ENCODE measurements at regions not wholly inside any gene's neighbourhood (a gene's known extent, or its start where the extent isn't known, plus 50 kb on each side); places are given as distances from the start of the nearest gene placed in this dataset.

DNA sequence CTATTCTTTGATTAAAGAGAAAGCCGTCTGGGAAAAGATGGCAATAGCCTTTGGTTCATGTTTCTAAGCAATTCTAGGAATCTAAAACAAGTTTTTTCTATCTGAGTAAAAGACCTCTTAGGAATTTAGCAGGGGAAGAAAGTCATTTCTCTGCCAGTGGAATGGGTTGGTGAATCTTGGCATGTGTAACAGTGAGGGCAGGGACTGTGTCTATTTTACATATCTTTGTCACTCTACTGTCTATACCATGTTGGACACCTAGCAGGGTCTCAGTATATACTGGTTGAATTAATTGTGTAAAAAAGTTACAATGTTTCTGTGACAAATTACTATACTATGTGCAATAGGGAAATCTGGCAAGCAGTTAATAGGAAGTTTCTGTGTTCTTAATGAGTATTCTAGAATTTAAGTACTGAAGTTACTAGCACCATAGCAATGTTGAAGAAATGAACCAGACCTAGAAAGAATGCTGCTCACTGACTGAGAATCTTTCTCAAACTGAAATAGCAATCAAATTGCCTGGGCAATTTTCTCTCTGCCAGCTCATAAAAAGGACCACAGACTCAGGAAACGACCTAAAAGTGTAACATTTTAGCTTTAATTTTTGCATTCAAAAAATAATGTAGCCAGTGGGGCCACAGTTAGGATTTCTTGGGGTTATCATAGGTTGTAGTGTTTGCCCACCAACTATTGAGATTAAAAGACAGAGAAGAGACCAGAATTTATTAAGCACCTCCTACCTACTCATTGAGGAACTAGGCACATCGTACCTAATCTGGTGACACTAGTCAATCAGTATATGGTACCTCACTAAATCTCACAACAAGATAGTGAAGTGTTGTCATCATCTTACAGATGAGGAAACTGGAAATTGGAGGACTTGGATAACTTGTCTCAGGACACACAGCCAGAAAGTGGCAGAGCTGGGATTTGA, 56.2 kb upstream of the LEKR1 start:
- TF ChIP-seq, protein P1, sequence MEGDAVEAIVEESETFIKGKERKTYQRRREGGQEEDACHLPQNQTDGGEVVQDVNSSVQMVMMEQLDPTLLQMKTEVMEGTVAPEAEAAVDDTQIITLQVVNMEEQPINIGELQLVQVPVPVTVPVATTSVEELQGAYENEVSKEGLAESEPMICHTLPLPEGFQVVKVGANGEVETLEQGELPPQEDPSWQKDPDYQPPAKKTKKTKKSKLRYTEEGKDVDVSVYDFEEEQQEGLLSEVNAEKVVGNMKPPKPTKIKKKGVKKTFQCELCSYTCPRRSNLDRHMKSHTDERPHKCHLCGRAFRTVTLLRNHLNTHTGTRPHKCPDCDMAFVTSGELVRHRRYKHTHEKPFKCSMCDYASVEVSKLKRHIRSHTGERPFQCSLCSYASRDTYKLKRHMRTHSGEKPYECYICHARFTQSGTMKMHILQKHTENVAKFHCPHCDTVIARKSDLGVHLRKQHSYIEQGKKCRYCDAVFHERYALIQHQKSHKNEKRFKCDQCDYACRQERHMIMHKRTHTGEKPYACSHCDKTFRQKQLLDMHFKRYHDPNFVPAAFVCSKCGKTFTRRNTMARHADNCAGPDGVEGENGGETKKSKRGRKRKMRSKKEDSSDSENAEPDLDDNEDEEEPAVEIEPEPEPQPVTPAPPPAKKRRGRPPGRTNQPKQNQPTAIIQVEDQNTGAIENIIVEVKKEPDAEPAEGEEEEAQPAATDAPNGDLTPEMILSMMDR (IDR thresholded peaks at IDR 0.05), result no peak
- TF ChIP-seq POLR2A (IDR thresholded peaks at IDR 0.05), result no peak
